ENCODE measurements at regions not wholly inside any gene's neighbourhood (a gene's known extent, or its start where the extent isn't known, plus 50 kb on each side); places are given as distances from the start of the nearest gene placed in this dataset.

- TF ChIP-seq NFE2L2 (IDR thresholded peaks at IDR 0.05; ENCODE audit: low read depth, low read length), result no peak
- TF ChIP-seq MAFK (IDR thresholded peaks at IDR 0.05; ENCODE audit: low read depth, low read length), result no peak
- no peak for TF ChIP-seq FOS (IDR thresholded peaks at IDR 0.05; ENCODE audit: low read depth, low read length)
- TF ChIP-seq ELK1 (IDR thresholded peaks at IDR 0.05; ENCODE audit: borderline replicate concordance, low read depth, low read length), result no peak
- no peak for TF ChIP-seq BHLHE40 (IDR thresholded peaks at IDR 0.05; ENCODE audit: low read depth, low read length)
- no peak for TF ChIP-seq CEBPB (IDR thresholded peaks at IDR 0.05; ENCODE audit: low read depth, low read length)
- no peak for TF ChIP-seq RFX5 (IDR thresholded peaks at IDR 0.05; ENCODE audit: low read depth, low read length)
- no peak for TF ChIP-seq CHD1 (IDR thresholded peaks at IDR 0.05; ENCODE audit: low read depth, low read length)
- no peak for TF ChIP-seq POLR2A (IDR thresholded peaks at IDR 0.05; ENCODE audit: low read depth, low read length)
- Histone ChIP-seq H3K4ac (ENCODE audit: low read depth, low read length) (no peak overlapping the region), H4K8ac (ENCODE audit: low read depth in 2 of 2, low read length in 2 of 2) (no peak overlapping the region), H3K27ac (ENCODE audit: insufficient read depth, low read length) (no peak overlapping the region), H2BK5ac (ENCODE audit: low read depth, low read length, poor library complexity, severe bottlenecking) (no peak overlapping the region), H3K23ac (ENCODE audit: low read depth, low read length) (no peak overlapping the region), H2AK9ac (replicated peaks; ENCODE audit: low read depth, low read length, poor library complexity) (no peak overlapping the region), H3K4me1 (ENCODE audit: control insufficient read depth, insufficient read depth, low read length) (no peaks in the 10 kb centered on the region), H3K4me3 (ENCODE audit: insufficient read depth, low read depth, low read length) (no peak overlapping the region), H3K9me1 (ENCODE audit: insufficient read depth, low read length) (no peaks in the 10 kb centered on the region), H2BK20ac (ENCODE audit: low read depth, low read length) (no peak overlapping the region), H3K4me2 (ENCODE audit: low read depth, low read length) (no peak overlapping the region), H3K14ac (replicated peaks; ENCODE audit: low read depth, low read length) (no peak overlapping the region), H2BK15ac (ENCODE audit: low read depth, low read length) (no peak overlapping the region), H3K9me3 (ENCODE audit: control insufficient read depth, insufficient read depth, low read length) (no peaks in the 10 kb centered on the region), H3K56ac (ENCODE audit: extremely low read depth, insufficient read depth, low read length) (no peak overlapping the region), H4K20me1 (ENCODE audit: insufficient read depth, low read length) (no peaks in the 10 kb centered on the region), H2AFZ (replicated peaks; ENCODE audit: low read length, poor library complexity) (no peak overlapping the region), H3K36me3 (ENCODE audit: control insufficient read depth, insufficient read depth, low read length) (no peaks in the 10 kb centered on the region), H4K5ac (ENCODE audit: low read depth, low read length) (no peak overlapping the region), H3K18ac (ENCODE audit: low read depth, low read length) (no peak overlapping the region), H3K9ac (ENCODE audit: low read depth, low read length) (no peak overlapping the region), H2AK5ac (ENCODE audit: low read depth, low read length) (no peak overlapping the region), H4K91ac (ENCODE audit: insufficient read depth, low read depth, low read length) (no peak overlapping the region), H3K79me1 (ENCODE audit: low read depth in 1 of 2, low read length in 2 of 2) (no peaks in the 10 kb centered on the region), H2BK120ac (ENCODE audit: low read depth, low read length) (no peak overlapping the region), H3K27me3 (ENCODE audit: control insufficient read depth, insufficient read depth, low read length) (no peaks in the 10 kb centered on the region)
- no TSS peak for BruUV-seq (replicated peaks)
- ChIA-PET CTCF (no interaction called here), POLR2A (ENCODE audit: unreplicated experiment) (no interaction called here)
- dilution Hi-C loops (cut with HindIII; ENCODE audit: low sequenced_read_pairs, unreplicated experiment), result no loop called here
- intact Hi-C loops (cut with micrococcal nuclease), result no loop called here
- ATAC-seq (ENCODE audit: low read depth) (no peak), DNase-seq (no peak)
- no CpG with 5 or more reads among the region's 3 CpGs for WGBS, 2 experiments (ENCODE audit: extremely low coverage in 2 of 2, insufficient read length in 1 of 2)
- in situ Hi-C loops (cut with MboI; ENCODE audit: low sequenced_read_pairs), result no loop called here
Observed at GRCh38 chr12:58097741-58098140, 156.4 kb downstream of the ATP23 start.
